Transverse colon (tissue), 4 donors: ENCODE measurements at regions not wholly inside any gene's neighbourhood (a gene's known extent, or its start where the extent isn't known, plus 50 kb on each side); places are given as distances from the start of the nearest gene placed in this dataset.

Experiments used
- CTCF ChIP-seq, 5 experiments: fragments of 200-600 bp in 3 of 5; fragments of 450-650 bp in 2 of 5; sonication (generic) in 3 of 5; IDR thresholded peaks; 1 replicate in 2 of 5; 2 replicates in 3 of 5; pipeline ENCODE4 v1.5.1; 2016 to 2017; ENCODE audit warnings: antibody characterized with exemption in 5 of 5, inconsistent platforms in 3 of 5, mild to moderate bottlenecking in 2 of 5, moderate library complexity in 1 of 5
- POLR2AphosphoS5 ChIP-seq, 3 donors: sonication (generic); formaldehyde crosslinking; IDR thresholded peaks; one replicate each; pipeline ENCODE4 v1.6.1; 2016; ENCODE audit warnings: antibody characterized with exemption in 3 of 3

GRCh38 chr4:163710158-163710557 is 215.7 kb downstream of the TMA16 start:
- TF ChIP-seq CTCF (IDR thresholded peaks at IDR 0.05) (no peak), POLR2AphosphoS5 (IDR thresholded peaks at IDR 0.05) (no peak)
